H1 (cell line): ENCODE measurements at regions not wholly inside any gene's neighbourhood (a gene's known extent, or its start where the extent isn't known, plus 50 kb on each side); places are given as distances from the start of the nearest gene placed in this dataset.

Experiments
- CTCF ChIA-PET: fragments of 300-600 bp; sonication (Branson Sonifier 250); formaldehyde crosslinking; loops from one replicate; lab custom pipeline; 2021; ENCODE audit not compliant: partially characterized antibody; lab: Charles Lee
- POLR2A ChIA-PET: fragments of 300-600 bp; sonication (Branson Sonifier 250); formaldehyde crosslinking; loops from one replicate; lab custom pipeline; 2021; ENCODE audit warnings: inconsistent platforms; ENCODE audit not compliant: partially characterized antibody; lab: Charles Lee
- DNase-seq, 2 experiments: peaks; one replicate each; pipeline versions ENCODE4 v3.0.0 to v3.0.0-alpha.2; 2010 to 2022; ENCODE audit warnings: low spot score in 2 of 2, low read depth in 1 of 2, mixed read lengths in 1 of 2
- FAIRE-seq: peaks from 2 replicates; lab custom pipeline; 2011; peaks lifted over from hg19 to GRCh38; lab: Jason Lieb, UNC
- H2AFZ ChIP-seq: 2 replicates; pipeline ENCODE4 v1.8.1; 2012; ENCODE audit warnings: low read length, inconsistent platforms
- H2AK5ac ChIP-seq: 2 replicates; pipeline ENCODE4 v1.6.1; 2013; ENCODE audit warnings: low read depth, low read length
- H2BK120ac ChIP-seq: replicated peaks from 2 replicates; pipeline ENCODE3; 2013; ENCODE audit warnings: low read depth, low read length, inconsistent platforms
- H2BK12ac ChIP-seq: 2 replicates; pipeline ENCODE4 v1.6.1; 2013; ENCODE audit warnings: low read depth, low read length
- H2BK15ac ChIP-seq: 2 replicates; pipeline ENCODE4 v1.6.1; 2013; ENCODE audit warnings: low read length
- H2BK20ac ChIP-seq: 2 replicates; pipeline ENCODE4 v1.6.1; 2013; ENCODE audit warnings: low read length
- H2BK5ac ChIP-seq: 2 replicates; pipeline ENCODE4 v1.6.1; 2013; ENCODE audit warnings: low read depth, low read length
- H3K14ac ChIP-seq: 2 replicates; pipeline ENCODE4 v1.6.1; 2013; ENCODE audit warnings: inconsistent platforms; ENCODE audit not compliant: insufficient read length
- H3K18ac ChIP-seq: 2 replicates; pipeline ENCODE4 v1.6.1; 2013; ENCODE audit warnings: low read length; ENCODE audit errors: extremely low read depth
- H3K23ac ChIP-seq: 2 replicates; pipeline ENCODE4 v1.6.1; 2013; ENCODE audit warnings: inconsistent platforms; ENCODE audit not compliant: insufficient read length
- H3K23me2 ChIP-seq: 2 replicates; pipeline ENCODE4 v1.6.1; 2013; ENCODE audit warnings: low read depth, low read length
- H3K27ac ChIP-seq: 2 replicates; pipeline ENCODE4 v1.6.1; 2011; ENCODE audit warnings: low read depth, low read length, inconsistent platforms
- H3K27me3 ChIP-seq, 4 experiments: replicated peaks in 1 of 4; 1 replicate in 1 of 4; 2 replicates in 3 of 4; pipeline versions ENCODE4 v1.6.1 to v1.8.1; 2011 to 2013; ENCODE audit warnings: low read length in 3 of 4, mild to moderate bottlenecking in 3 of 4, inconsistent platforms in 2 of 4, mixed read lengths in 2 of 4, moderate library complexity in 1 of 4; ENCODE audit not compliant: control insufficient read depth in 3 of 4, insufficient read depth in 3 of 4; ENCODE audit errors: extremely low read depth in 1 of 4
- H3K36me3 ChIP-seq, 4 experiments: 2 replicates each; pipeline versions ENCODE4 v1.6.1 to v1.8.1; 2011 to 2013; ENCODE audit warnings: mild to moderate bottlenecking in 4 of 4, low read length in 3 of 4, moderate library complexity in 2 of 4, control low read depth in 1 of 4, inconsistent platforms in 1 of 4; ENCODE audit not compliant: insufficient read depth in 4 of 4, control insufficient read depth in 2 of 4
- H3K4ac ChIP-seq: replicated peaks from 2 replicates; pipeline ENCODE3; 2013; ENCODE audit warnings: low read length, low read depth, mixed read lengths, inconsistent platforms; ENCODE audit not compliant: insufficient read length
- H3K4me1 ChIP-seq, 4 experiments: replicated peaks in 1 of 4; 1 replicate in 1 of 4; 2 replicates in 3 of 4; pipeline versions ENCODE4 v1.6.1 to v1.8.1; 2011 to 2013; ENCODE audit warnings: low read length in 3 of 4, inconsistent platforms in 2 of 4, mixed read lengths in 1 of 4; ENCODE audit not compliant: insufficient read depth in 4 of 4, control insufficient read depth in 3 of 4
- H3K4me2 ChIP-seq, 2 experiments: 2 replicates each; pipeline versions ENCODE4 v1.6.1 to v1.8.1; 2011 to 2013; ENCODE audit warnings: low read depth in 2 of 2, low read length in 2 of 2, control low read depth in 1 of 2, inconsistent platforms in 1 of 2, mild to moderate bottlenecking in 1 of 2; ENCODE audit not compliant: insufficient read depth in 1 of 2
- H3K4me3 ChIP-seq, 4 experiments: fragments of 200-600, 300-600 bp in 1 of 4; sonication (generic), shearing (Covaris generic), sonication (Bioruptor Twin) in 1 of 4; 2 replicates each; pipeline versions ENCODE4 v1.5.1 to v1.8.1; 2011 to 2016; ENCODE audit warnings: low read length in 4 of 4, low read depth in 3 of 4, control low read depth in 2 of 4, inconsistent platforms in 2 of 4, mild to moderate bottlenecking in 2 of 4, mixed read lengths in 1 of 4, moderate library complexity in 1 of 4; ENCODE audit not compliant: insufficient read depth in 2 of 4; ENCODE audit errors: extremely low read depth in 1 of 4
- H3K56ac ChIP-seq: replicated peaks from 2 replicates; pipeline ENCODE3; 2013; ENCODE audit warnings: low read depth, mild to moderate bottlenecking, mixed read lengths, low read length, inconsistent platforms; ENCODE audit not compliant: insufficient read length
- H3K79me1 ChIP-seq: 2 replicates; pipeline ENCODE4 v1.6.1; 2013; ENCODE audit warnings: low read depth, low read length, control low read depth
- H3K79me2 ChIP-seq, 2 experiments: 2 replicates each; pipeline versions ENCODE4 v1.6.1 to v1.8.1; 2012 to 2013; ENCODE audit warnings: low read length in 2 of 2, mild to moderate bottlenecking in 2 of 2, inconsistent platforms in 1 of 2; ENCODE audit not compliant: insufficient read depth in 2 of 2, control insufficient read depth in 1 of 2
- H3K9ac ChIP-seq, 4 experiments: replicated peaks in 1 of 4; 1 replicate in 1 of 4; 2 replicates in 3 of 4; pipeline versions ENCODE4 v1.6.1 to v1.8.1; 2011 to 2013; ENCODE audit warnings: low read depth in 3 of 4, low read length in 3 of 4, control low read depth in 2 of 4, mild to moderate bottlenecking in 2 of 4, moderate library complexity in 2 of 4, inconsistent platforms in 1 of 4; ENCODE audit errors: extremely low read depth in 1 of 4
- H3K9me3 ChIP-seq, 2 experiments: 2 replicates each; pipeline versions ENCODE4 v1.6.1 to v1.8.1; 2012 to 2013; ENCODE audit warnings: mild to moderate bottlenecking in 2 of 2, moderate library complexity in 2 of 2, control low read depth in 1 of 2, inconsistent platforms in 1 of 2, low read depth in 1 of 2, low read length in 1 of 2, mixed read lengths in 1 of 2; ENCODE audit not compliant: insufficient read depth in 2 of 2
- H4K20me1 ChIP-seq, 2 experiments: replicated peaks in 1 of 2; 2 replicates each; pipeline versions ENCODE3 to v1.8.1; 2011 to 2013; ENCODE audit warnings: inconsistent platforms in 2 of 2, low read length in 2 of 2, mild to moderate bottlenecking in 1 of 2; ENCODE audit not compliant: insufficient read depth in 2 of 2, control insufficient read depth in 1 of 2
- H4K5ac ChIP-seq: 2 replicates; pipeline ENCODE4 v1.6.1; 2013; ENCODE audit warnings: low read length, low read depth, mixed read lengths, inconsistent platforms; ENCODE audit not compliant: insufficient read length
- H4K8ac ChIP-seq: 2 replicates; pipeline ENCODE4 v1.8.0; 2013; ENCODE audit warnings: mild to moderate bottlenecking, moderate library complexity, low read length, inconsistent platforms; ENCODE audit not compliant: insufficient read depth; ENCODE audit errors: extremely low read depth
- H4K91ac ChIP-seq: replicated peaks from 2 replicates; pipeline ENCODE3; 2013; ENCODE audit warnings: low read length, mixed read lengths, inconsistent platforms; ENCODE audit not compliant: insufficient read length
- ATF2 ChIP-seq: IDR thresholded peaks from 2 replicates; pipeline ENCODE4 v1.6.1; 2012; ENCODE audit warnings: low read length, inconsistent platforms
- BRCA1 ChIP-seq: IDR thresholded peaks from 2 replicates; pipeline ENCODE4 v1.6.1; 2012; ENCODE audit warnings: low read depth, low read length, improper control_type of control experiment
- EP300 ChIP-seq, 2 experiments: IDR thresholded peaks; 1 replicate in 1 of 2; 2 replicates in 1 of 2; pipeline ENCODE4 v1.6.1; 2011 to 2012; ENCODE audit warnings: low read depth in 2 of 2, low read length in 2 of 2, mild to moderate bottlenecking in 2 of 2, borderline replicate concordance in 1 of 2, inconsistent platforms in 1 of 2, moderate library complexity in 1 of 2
- NRF1 ChIP-seq: IDR thresholded peaks from 2 replicates; pipeline ENCODE4 v1.6.1; 2011; ENCODE audit warnings: mild to moderate bottlenecking, low read depth, low read length, improper control_type of control experiment
- RFX5 ChIP-seq: IDR thresholded peaks from 2 replicates; pipeline ENCODE4 v1.6.1; 2011; ENCODE audit warnings: low read depth, low read length, improper control_type of control experiment, borderline replicate concordance
- SIN3A ChIP-seq, 2 experiments: IDR thresholded peaks in 1 of 2; conservative IDR thresholded peaks in 1 of 2; 2 replicates each; pipeline ENCODE4 v1.6.1; 2011 to 2012; ENCODE audit warnings: low read length in 2 of 2, improper control_type of control experiment in 1 of 2, low read depth in 1 of 2, mild to moderate bottlenecking in 1 of 2
- SIRT6 ChIP-seq: IDR thresholded peaks from one replicate; pipeline ENCODE4 v1.7.1; 2012; ENCODE audit warnings: low read length, inconsistent platforms
- WGBS, 2 experiments: shearing (Covaris generic) in 1 of 2; methylation state at CpG; one replicate each; pipeline versions ENCODE4 v1.1.6 to v1.1.7; 2013 to 2015; ENCODE audit warnings: low lambda C conversion rate in 2 of 2, mixed read lengths in 2 of 2, inconsistent platforms in 1 of 2, low coverage in 1 of 2, missing lambda C conversion rate in 1 of 2; ENCODE audit not compliant: insufficient replicate concordance in 2 of 2, insufficient coverage in 1 of 2, insufficient read length in 1 of 2; ENCODE audit errors: extremely low coverage in 1 of 2, missing lambda C conversion rate in 1 of 2; 5-methylcytosine and 5-hydroxymethylcytosine counted together

- H4K91ac ChIP-seq = no peak overlapping the region
- no peak overlapping the region for H4K8ac ChIP-seq
- no peak overlapping the region for H2BK5ac ChIP-seq
- no peaks in the 10 kb centered on the region for H3K79me1 ChIP-seq
- H3K9me3 ChIP-seq = no peaks in the 10 kb centered on the region; a peak in 1 of 4 replicates
- FAIRE-seq (no peak), DNase-seq (no peak)
- H3K36me3 ChIP-seq = no peaks in the 10 kb centered on the region
- H4K20me1 ChIP-seq = no peaks in the 10 kb centered on the region
- no peak overlapping the region for H3K56ac ChIP-seq
- no peak overlapping the region for H2BK12ac ChIP-seq
- H2AK5ac ChIP-seq = no peak overlapping the region
- ChIA-PET CTCF (interaction anchor here (1.3 kb wide), 1 partner anchor 365 kb away, joined by 3 read pairs; no protein-coding TSS in a partner anchor), POLR2A (no interaction called here)
- H3K23me2 ChIP-seq = no peaks in the 10 kb centered on the region
- H3K18ac ChIP-seq = no peak overlapping the region
- no peaks in the 10 kb centered on the region for H3K79me2 ChIP-seq
- no peak overlapping the region for H3K4me3 ChIP-seq
- no peak overlapping the region for H2BK15ac ChIP-seq
- no peak overlapping the region for H3K9ac ChIP-seq
- no peak overlapping the region for H3K14ac ChIP-seq
- H3K4me2 ChIP-seq = no peak overlapping the region
- no peak overlapping the region for H3K4ac ChIP-seq
- no peak overlapping the region for H2BK20ac ChIP-seq
- no peak overlapping the region for H3K23ac ChIP-seq
- no peaks in the 10 kb centered on the region for H3K4me1 ChIP-seq
- TF ChIP-seq RFX5 = no peak
- no peak for TF ChIP-seq SIN3A (conservative IDR thresholded peaks at IDR 0.05 in 1 of 2, IDR thresholded peaks at IDR 0.05 in 1 of 2; ENCODE audit: low read depth in 1 of 2, low read length in 2 of 2)
- no peak for TF ChIP-seq SIRT6
- no peak for TF ChIP-seq BRCA1
- TF ChIP-seq ATF2 = no peak
- no peak for TF ChIP-seq NRF1
- TF ChIP-seq EP300 (IDR thresholded peaks at IDR 0.05; ENCODE audit: borderline replicate concordance in 1 of 2, low read depth in 2 of 2, low read length in 2 of 2) = peak in 1 of 2 experiments; percentile 39; a peak in 1 of 3 replicates
- no peak overlapping the region for H3K27ac ChIP-seq
- no peak overlapping the region for H4K5ac ChIP-seq
- H2AFZ ChIP-seq = no peak overlapping the region
- H2BK120ac ChIP-seq = no peak overlapping the region
- WGBS, 2 experiments = 93% methylated on average over 7 of the region's 7 CpGs; no CpG with 5 or more reads in 1 of the 2 experiments
- H3K27me3 ChIP-seq = no peaks in the 10 kb centered on the region
Observed at GRCh38 chr12:17304503-17305347, 698.8 kb upstream of the LMO3 start.
